ENCODE measurements at regions not wholly inside any gene's neighbourhood (a gene's known extent, or its start where the extent isn't known, plus 50 kb on each side); places are given as distances from the start of the nearest gene placed in this dataset.
"Not testable (repeated sequence)": the region's sequence is repeated elsewhere in the genome, so short reads cannot be mapped to it uniquely, and the experiment has no call there.

- POLR2A ChIA-PET, result no interaction called here
- CTCF ChIA-PET, result no interaction called here
Observed at GRCh38 chr7:400901-401485, 111.0 kb downstream of the FOXL3 start.

- ChIA-PET POLR2A (no interaction called here), CTCF (no interaction called here)
Observed at GRCh38 chr7:401495-401894, 111.5 kb downstream of the FOXL3 start.

- ChIA-PET POLR2A (no interaction called here), CTCF (no interaction called here)
Observed at GRCh38 chr7:404812-405488, 114.7 kb downstream of the PDGFA start.

GRCh38 chr7:405489-406211 is 114.0 kb downstream of the PDGFA start:
- ChIA-PET CTCF (no interaction called here), POLR2A (no interaction called here)

GRCh38 chr7:407721-408539 is 111.7 kb downstream of the PDGFA start:
- CTCF ChIA-PET, result interaction anchor here (0.8 kb wide), 1 partner anchor 81 kb away, joined by 4 read pairs; no protein-coding TSS in a partner anchor

GRCh38 chr7:408751-409311 is 110.8 kb downstream of the PDGFA start:
- POLR2A ChIA-PET, result no interaction called here
- CTCF ChIA-PET, result no interaction called here

More at GRCh38 chr7:407721-408539, 111.7 kb downstream of the PDGFA start:
- POLR2A ChIA-PET, result no interaction called here

GRCh38 chr7:409339-410281 is 110.0 kb downstream of the PDGFA start:
- CTCF ChIA-PET, result no interaction called here
- POLR2A ChIA-PET, result no interaction called here

GRCh38 chr7:410395-410910 is 109.2 kb downstream of the PDGFA start:
- ChIA-PET POLR2A (no interaction called here), CTCF (no interaction called here)

- POLR2A ChIA-PET, CTCF ChIA-PET: not testable (repeated sequence)
Observed at GRCh38 chr7:411116-411515, 108.5 kb downstream of the PDGFA start.

- ChIA-PET POLR2A (no interaction called here), CTCF (no interaction called here)
Observed at GRCh38 chr7:411677-412312, 107.9 kb downstream of the PDGFA start.

- POLR2A ChIA-PET, result no interaction called here
- CTCF ChIA-PET, result no interaction called here
Observed at GRCh38 chr7:412313-412710, 107.3 kb downstream of the PDGFA start.

GRCh38 chr7:414681-415560 is 104.7 kb downstream of the PDGFA start:
- ChIA-PET CTCF (no interaction called here), POLR2A (no interaction called here)

- POLR2A ChIA-PET, result no interaction called here
- CTCF ChIA-PET, result no interaction called here
Observed at GRCh38 chr7:415646-416525, 103.8 kb downstream of the PDGFA start.

GRCh38 chr7:416761-417624 is 102.7 kb downstream of the PDGFA start:
- ChIA-PET POLR2A (no interaction called here), CTCF (no interaction called here)

- CTCF ChIA-PET, result no interaction called here
Observed at GRCh38 chr7:417625-417889, 102.1 kb downstream of the PDGFA start.

GRCh38 chr7:417973-418601 is 101.6 kb downstream of the PDGFA start:
- CTCF ChIA-PET, result no interaction called here

More at GRCh38 chr7:417625-417889, 102.1 kb downstream of the PDGFA start:
- POLR2A ChIA-PET, result no interaction called here

More at GRCh38 chr7:417973-418601, 101.6 kb downstream of the PDGFA start:
- POLR2A ChIA-PET, result no interaction called here
